Fibroblast of peridontal ligament (primary cell): ENCODE measurements at regions not wholly inside any gene's neighbourhood (a gene's known extent, or its start where the extent isn't known, plus 50 kb on each side); places are given as distances from the start of the nearest gene placed in this dataset.
"Not testable (repeated sequence)": the region's sequence is repeated elsewhere in the genome, so short reads cannot be mapped to it uniquely, and the experiment has no call there.

Source experiments
- DNase-seq: peaks from one replicate; pipeline ENCODE4 v3.0.0-alpha.2; 2010; ENCODE audit errors: extremely low read depth

DNA sequence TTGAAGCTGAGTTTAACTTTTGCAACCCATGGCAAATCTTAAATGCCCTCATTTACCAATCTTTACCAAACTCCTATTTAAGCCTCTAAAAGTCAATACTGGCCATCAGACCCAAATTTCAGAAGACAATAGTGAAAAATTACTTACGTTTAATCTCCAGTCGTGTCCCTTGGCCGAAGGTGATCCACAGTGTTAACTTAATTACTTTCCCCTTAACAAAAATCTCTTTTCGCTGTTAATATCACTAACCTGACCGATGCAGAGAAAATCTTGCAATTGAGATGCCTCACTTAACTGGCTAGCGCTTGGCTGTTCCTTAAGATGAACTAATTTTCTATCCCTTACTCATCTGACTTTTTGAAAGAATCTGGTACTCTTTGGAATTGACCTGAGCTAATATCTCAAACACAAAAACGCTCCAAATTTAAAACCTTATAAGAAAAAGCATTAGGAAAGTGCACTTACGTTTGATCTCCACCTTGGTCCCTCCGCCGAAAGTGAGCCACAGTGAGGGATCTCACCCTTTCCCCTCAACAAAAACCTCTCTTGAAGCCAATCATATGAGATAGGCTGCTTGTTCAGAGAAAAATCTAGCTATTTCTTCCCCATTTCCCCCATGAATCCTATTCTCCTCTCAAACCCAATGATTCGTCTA is 169.1 kb downstream of the RPIA start:
- DNase-seq, result no peak

DNA sequence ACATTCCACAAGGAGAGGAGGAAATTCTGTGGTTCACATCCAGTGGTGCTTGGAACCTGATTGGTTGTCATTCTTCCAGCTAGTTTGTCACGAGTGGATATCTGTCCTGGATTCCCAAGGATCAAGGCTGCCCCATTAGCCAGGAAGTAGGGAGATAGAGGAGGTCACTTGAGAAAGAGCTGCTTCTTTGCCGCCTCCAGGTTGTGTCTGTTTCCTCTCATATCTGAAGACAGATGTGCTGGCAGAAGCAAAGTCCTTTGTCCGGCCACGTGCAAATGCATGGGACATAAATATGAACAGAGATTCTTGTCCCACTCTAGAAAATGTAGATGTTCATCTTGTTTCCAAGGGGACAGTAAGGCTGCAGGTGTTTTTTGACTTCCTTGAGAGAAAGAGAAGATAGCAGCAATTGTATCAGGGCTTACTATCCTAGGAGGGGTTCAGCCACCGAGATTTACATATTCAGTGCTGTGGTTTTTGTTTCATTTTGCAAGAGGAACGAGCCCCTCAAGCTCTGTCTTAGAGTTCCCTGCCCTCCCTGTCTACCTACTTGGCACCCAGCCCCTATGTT is 174.4 kb downstream of the RPIA start:
- DNase-seq, result no peak

- no peak for DNase-seq
Measured at GRCh38 chr2:88866756-88867155, 175.3 kb downstream of the RPIA start.

- DNase-seq, result no peak
Measured at GRCh38 chr2:88868861-88869260, 177.4 kb downstream of the RPIA start.

DNA sequence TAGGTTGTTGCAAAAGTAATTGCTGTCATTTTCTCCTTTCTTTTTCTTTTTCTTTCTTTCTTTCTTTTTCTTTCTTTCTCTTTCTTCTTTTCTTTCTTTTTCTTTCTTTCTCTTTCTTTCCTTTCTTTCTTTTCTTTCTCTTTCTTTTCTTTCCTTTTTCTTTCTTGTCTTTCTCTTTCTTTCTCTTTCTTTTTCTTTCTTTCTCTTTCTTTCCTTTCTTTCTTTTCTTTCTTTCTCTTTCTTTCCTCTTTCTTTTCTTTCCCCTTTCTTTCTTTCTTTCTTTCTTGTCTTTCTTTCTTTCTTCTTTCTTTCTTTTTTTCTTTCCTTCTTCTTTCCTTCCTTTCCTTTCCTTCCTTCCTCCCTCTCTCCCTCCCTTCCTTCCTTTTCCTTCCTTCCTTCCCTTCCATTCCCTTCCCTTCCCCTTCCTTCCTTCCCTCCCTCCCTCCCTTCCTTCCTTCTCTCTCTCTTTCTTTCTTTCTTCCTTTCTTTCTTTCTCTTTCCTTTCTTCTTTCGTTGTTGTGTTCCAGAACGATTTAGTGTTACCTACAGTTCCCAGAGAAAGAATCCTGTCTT is 178.9 kb downstream of the RPIA start:
- DNase-seq, result no peak

- DNase-seq, result no peak
Measured at GRCh38 chr2:88871336-88871735, 179.9 kb downstream of the RPIA start.

DNA sequence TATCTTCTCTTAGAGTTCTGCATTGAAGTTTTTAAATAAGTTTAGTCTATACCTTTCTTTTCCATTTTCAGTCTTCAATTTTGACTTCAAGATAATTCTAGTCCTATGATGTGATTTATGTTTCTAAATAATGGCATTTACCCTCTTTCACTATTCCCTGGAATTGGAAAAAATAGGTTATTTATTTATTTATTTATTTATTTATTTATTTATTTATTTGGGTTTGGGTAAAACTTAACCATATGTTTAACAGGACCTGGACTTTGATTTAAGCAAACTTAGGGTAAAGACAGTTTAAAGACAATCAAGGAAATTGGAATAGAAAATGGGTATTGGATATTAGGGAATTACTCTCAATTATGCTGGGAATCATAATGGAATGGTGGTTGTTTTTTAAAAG is 182.1 kb downstream of the RPIA start:
- DNase-seq, result no peak

GRCh38 chr2:88874063-88874657 is 182.7 kb downstream of the RPIA start:
- DNase-seq, result peak; percentile 76

- no peak for DNase-seq
Measured at GRCh38 chr2:88875736-88876135, 184.3 kb downstream of the RPIA start.

GRCh38 chr2:88880441-88880953 is 189.0 kb downstream of the RPIA start:
- DNase-seq, result peak; percentile 72

DNA sequence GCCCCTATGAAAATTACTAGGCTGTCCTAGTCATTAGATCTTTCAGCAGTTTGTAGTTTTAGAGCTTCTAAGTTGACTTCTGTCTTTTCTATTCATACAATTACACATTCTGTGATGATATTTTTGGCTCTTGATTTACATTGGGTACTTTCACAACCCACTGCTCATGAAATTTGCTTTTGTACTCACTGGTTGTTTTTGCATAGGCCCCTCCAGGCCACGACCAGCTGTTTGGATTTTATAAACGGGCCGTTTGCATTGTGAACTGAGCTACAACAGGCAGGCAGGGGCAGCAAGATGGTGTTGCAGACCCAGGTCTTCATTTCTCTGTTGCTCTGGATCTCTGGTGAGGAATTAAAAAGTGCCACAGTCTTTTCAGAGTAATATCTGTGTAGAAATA is 193.8 kb downstream of the RPIA start:
- no peak for DNase-seq

- no peak for DNase-seq
Measured at GRCh38 chr2:88885679-88886416, 194.4 kb downstream of the RPIA start.

DNA sequence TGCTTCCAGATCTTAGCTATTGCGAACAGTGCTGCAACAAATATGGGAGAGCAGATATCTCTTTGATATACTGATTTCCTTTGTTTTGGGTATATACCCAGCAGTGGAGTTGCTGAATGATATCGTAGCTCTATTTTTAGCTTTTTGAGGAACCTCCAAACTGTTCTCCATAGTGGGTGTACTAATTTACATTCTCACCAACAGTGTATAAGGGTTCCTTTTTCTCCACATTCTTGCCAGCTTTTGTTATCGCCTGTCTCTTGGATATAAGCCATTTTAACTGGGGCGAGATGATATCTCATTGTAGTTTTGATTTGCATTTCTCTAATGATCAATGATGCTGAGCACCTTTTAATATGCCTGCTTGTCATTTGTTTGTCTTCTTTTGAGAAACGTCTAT is 196.0 kb downstream of the RPIA start:
- not testable (repeated sequence) for DNase-seq

GRCh38 chr2:88892207-88892606 is 200.7 kb downstream of the RPIA start:
- DNase-seq, result no peak

DNA sequence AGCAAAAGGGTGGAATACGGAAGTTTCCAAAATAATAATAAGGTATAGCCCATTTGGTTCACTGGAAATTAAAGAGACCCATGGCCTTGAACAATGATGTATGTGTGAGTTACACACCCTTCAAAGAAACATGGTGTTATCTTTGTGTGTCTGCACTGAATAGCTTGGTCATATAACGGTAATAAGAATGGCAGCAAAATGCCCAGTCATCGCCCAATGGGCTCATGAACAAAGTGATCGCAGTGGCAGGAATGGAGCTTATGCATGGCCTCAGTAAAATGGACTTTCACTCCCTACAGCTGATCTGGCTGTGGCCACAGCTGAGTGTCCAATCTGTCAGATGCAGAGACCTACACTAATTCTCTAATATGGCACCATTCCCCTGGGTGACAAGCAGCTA is 201.3 kb downstream of the RPIA start:
- no peak for DNase-seq

DNA sequence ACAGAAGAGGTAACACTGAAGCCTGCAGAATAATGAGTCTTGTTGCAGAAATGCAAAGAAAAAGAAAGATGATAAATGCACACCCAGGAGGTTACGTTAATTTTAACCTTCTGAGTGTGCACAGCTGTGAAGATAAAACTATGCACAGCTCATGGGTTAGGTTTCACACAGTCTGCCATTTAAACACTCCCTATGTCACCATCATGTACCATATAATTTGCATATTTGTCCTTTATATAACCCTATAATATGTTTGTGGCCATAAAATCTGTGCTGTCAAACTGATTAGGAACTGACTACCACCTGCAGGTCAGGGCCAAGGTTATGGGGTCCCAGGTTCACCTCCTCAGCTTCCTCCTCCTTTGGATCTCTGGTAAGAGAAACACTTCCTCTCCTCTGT is 205.5 kb downstream of the RPIA start:
- no peak for DNase-seq

DNA sequence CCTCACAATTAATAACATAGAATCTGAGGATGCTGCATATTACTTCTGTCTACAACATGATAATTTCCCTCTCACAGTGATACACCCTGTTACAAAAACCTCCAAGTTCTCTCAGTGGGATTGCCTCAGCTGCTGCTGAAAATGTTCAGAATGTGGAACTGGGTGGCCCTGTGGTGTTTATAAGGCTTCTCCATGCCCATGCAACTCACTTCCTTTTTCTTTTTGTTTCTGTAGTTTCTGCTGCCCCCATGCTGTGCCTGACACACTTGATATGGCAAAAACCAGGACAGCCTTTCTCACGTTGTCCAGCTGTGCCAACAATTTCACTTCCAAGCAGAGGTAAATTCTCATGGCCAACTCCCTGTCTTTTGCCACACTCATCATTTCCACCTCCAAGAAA is 206.2 kb downstream of the RPIA start:
- DNase-seq, result no peak

DNA sequence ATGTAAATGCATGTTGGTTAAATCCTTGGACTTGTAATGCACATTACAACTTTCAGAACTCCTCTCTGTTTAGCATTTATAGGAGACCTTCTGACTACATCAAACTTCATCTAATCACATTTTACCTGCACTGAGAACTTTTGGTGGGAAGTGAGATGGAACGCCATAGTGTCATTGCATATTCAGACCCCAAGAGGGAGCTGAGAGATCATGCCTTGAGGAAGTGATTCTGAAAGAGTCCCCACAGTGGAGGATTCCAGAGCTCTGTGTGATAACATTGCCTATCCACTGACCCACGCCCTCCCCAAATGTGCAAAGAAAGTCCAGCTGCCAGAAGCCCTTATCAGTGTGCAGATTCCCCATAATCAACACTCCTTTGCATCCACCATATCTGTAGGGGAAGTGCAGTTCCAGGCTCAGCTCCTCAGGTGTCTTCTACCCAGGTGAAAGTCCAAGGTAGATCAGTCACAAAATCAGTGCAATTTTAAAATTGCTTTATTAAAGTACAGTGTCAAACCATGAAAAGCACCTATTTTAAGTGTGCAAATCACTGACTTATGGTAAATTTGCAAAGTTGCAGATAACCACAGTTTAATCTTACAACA is 212.4 kb downstream of the RPIA start:
- peak; percentile 48 for DNase-seq

- no peak for DNase-seq
Measured at GRCh38 chr2:88913280-88913679, 221.8 kb downstream of the RPIA start.

- DNase-seq, result peak; percentile 50
Measured at GRCh38 chr2:88919087-88919738, 227.7 kb downstream of the RPIA start.

DNA sequence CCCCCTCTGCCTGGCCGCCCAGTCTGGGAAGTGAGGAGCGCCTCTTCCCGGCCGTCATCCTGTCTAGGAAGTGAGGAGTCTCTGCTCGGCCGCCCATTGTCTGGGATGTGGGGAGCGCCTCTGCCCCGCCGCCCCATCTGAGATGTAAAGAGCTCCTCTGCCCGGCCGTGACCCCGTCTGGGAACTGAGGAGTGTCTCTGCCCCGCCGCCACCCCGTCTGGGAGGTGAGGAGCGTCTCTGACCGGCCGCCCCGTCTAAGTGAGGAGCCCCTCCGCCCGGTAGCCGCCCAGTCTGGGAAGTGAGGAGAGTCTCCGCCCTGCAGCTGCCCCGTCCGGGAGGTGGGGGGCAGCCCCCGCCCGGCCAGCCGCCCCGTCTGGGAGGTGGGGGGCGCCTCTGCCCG is 228.9 kb downstream of the RPIA start:
- not testable (repeated sequence) for DNase-seq
